HG03066 (cell line): ENCODE measurements at regions not wholly inside any gene's neighbourhood (a gene's known extent, or its start where the extent isn't known, plus 50 kb on each side); places are given as distances from the start of the nearest gene placed in this dataset.

Experiments used
- ATAC-seq: cut with Tn5 transposase; IDR thresholded peaks from one replicate; pipeline ENCODE4 v1.9.1; 2021; ENCODE audit warnings: low read depth; ENCODE audit not compliant: unreplicated experiment

- ATAC-seq = no peak
Observed at GRCh38 chr13:110097013-110097412, 209.9 kb downstream of the COL4A1 start.

GRCh38 chr13:110092831-110093247 lies 214.1 kb downstream of the COL4A1 start:
- ATAC-seq = no peak

- ATAC-seq = no peak
Observed at GRCh38 chr13:110089815-110090214, 217.1 kb downstream of the COL4A1 start.

- no peak for ATAC-seq
Observed at GRCh38 chr13:110089100-110089499, 217.9 kb downstream of the COL4A1 start.

- no peak for ATAC-seq
Observed at GRCh38 chr13:110073982-110074381, 233.0 kb downstream of the COL4A1 start.

GRCh38 chr13:110070511-110071120 lies 236.3 kb downstream of the COL4A1 start:
- ATAC-seq = no peak

GRCh38 chr13:110070046-110070445 lies 236.9 kb downstream of the COL4A1 start:
- no peak for ATAC-seq

- ATAC-seq = no peak
Observed at GRCh38 chr13:110068176-110068473, 238.8 kb downstream of the COL4A1 start.

GRCh38 chr13:110067355-110068175 lies 239.4 kb downstream of the COL4A1 start:
- no peak for ATAC-seq

GRCh38 chr13:110065780-110066179 lies 241.2 kb downstream of the COL4A1 start:
- ATAC-seq = no peak

- no peak for ATAC-seq
Observed at GRCh38 chr13:110063490-110064421, 243.2 kb downstream of the COL4A1 start.

- no peak for ATAC-seq
Observed at GRCh38 chr13:110062777-110063442, 244.0 kb downstream of the COL4A1 start.

- no peak for ATAC-seq
Observed at GRCh38 chr13:110062077-110062776, 244.7 kb downstream of the COL4A1 start.

GRCh38 chr13:110061270-110061669 lies 245.7 kb downstream of the COL4A1 start:
- ATAC-seq = no peak

- ATAC-seq = no peak
Observed at GRCh38 chr13:110057052-110057451, 249.9 kb downstream of the COL4A1 start.

- ATAC-seq = no peak
Observed at GRCh38 chr13:110056640-110057039, 250.3 kb downstream of the COL4A1 start.

- ATAC-seq = no peak
Observed at GRCh38 chr13:110055089-110055488, 251.9 kb downstream of the COL4A1 start.

GRCh38 chr13:110054041-110054440 lies 252.9 kb downstream of the COL4A1 start:
- no peak for ATAC-seq

- ATAC-seq = no peak
Observed at GRCh38 chr13:110047496-110047895, 259.5 kb downstream of the COL4A1 start.

- no peak for ATAC-seq
Observed at GRCh38 chr13:110046811-110047210, 260.1 kb downstream of the COL4A1 start.
